PC-3 (cell line): ENCODE measurements at regions not wholly inside any gene's neighbourhood (a gene's known extent, or its start where the extent isn't known, plus 50 kb on each side); places are given as distances from the start of the nearest gene placed in this dataset.
"Not testable (repeated sequence)": the region's sequence is repeated elsewhere in the genome, so short reads cannot be mapped to it uniquely, and the experiment has no call there.

Experiments
- ATAC-seq: fragments of 200-7000 bp; cut with Tn5 transposase; 2 replicates; pipeline ENCODE4 v1.9.1; 2020; ENCODE audit warnings: mild to moderate bottlenecking, moderate library complexity
- BruUV-seq: library from RNA; stranded (reverse); fragments of 400-500 nt; replicated peaks from 2 replicates; lab custom pipeline; 2021; lab: Mats Ljungman, UMichigan
- CTCF ChIA-PET: fragments of 300-600 bp; sonication (Branson Sonifier 250); formaldehyde crosslinking; loops from one replicate; lab custom pipeline; 2022; ENCODE audit warnings: antibody characterized with exemption; lab: Charles Lee
- POLR2A ChIA-PET: fragments of 300-600 bp; sonication (Branson Sonifier 250); formaldehyde crosslinking; loops from one replicate; lab custom pipeline; 2022; ENCODE audit warnings: antibody characterized with exemption; ENCODE audit not compliant: unreplicated experiment; lab: Charles Lee
- DNase-seq: peaks from one replicate; pipeline ENCODE4 v3.0.0-alpha.2; 2015
- H2AFZ ChIP-seq: fragments of 300-600 bp; sonication (generic); 2 replicates; pipeline ENCODE4 v1.6.0; 2016; ENCODE audit warnings: antibody characterized with exemption, low read length
- H3F3A ChIP-seq: fragments of 300-600 bp; sonication (generic); one replicate; pipeline ENCODE4 v1.6.0; 2017; ENCODE audit warnings: antibody characterized with exemption, low read length, control low read depth, mild to moderate bottlenecking; ENCODE audit not compliant: unreplicated experiment
- H3K27ac ChIP-seq: fragments of 300-600 bp; sonication (generic); 2 replicates; pipeline ENCODE4 v1.5.1; 2016; ENCODE audit warnings: mild to moderate bottlenecking, low read length
- H3K27me3 ChIP-seq: fragments of 300-600 bp; sonication (generic); 2 replicates; pipeline ENCODE4 v1.6.1; 2016; ENCODE audit warnings: low read length, mixed read lengths
- H3K36me3 ChIP-seq: fragments of 300-600 bp; sonication (generic); 2 replicates; pipeline ENCODE4 v1.6.1; 2016; ENCODE audit warnings: low read depth, mixed run types, low read length, mixed read lengths
- H3K4me1 ChIP-seq: fragments of 300-600 bp; sonication (generic); 2 replicates; pipeline ENCODE4 v1.5.1; 2016; ENCODE audit warnings: low read length; ENCODE audit not compliant: insufficient read depth
- H3K4me2 ChIP-seq: fragments of 300-600 bp; sonication (generic); 2 replicates; pipeline ENCODE4 v1.6.0; 2016; ENCODE audit warnings: low read length
- H3K4me3 ChIP-seq: fragments of 300-600 bp; sonication (generic); 2 replicates; pipeline ENCODE4 v1.5.1; 2016; ENCODE audit warnings: mild to moderate bottlenecking, low read length, mixed read lengths
- H3K79me2 ChIP-seq: fragments of 300-600 bp; sonication (generic); 2 replicates; pipeline ENCODE4 v1.6.1; 2017; ENCODE audit warnings: low read length, mixed read lengths
- H3K9ac ChIP-seq: fragments of 300-600 bp; sonication (generic); 2 replicates; pipeline ENCODE4 v1.6.0; 2016; ENCODE audit warnings: mild to moderate bottlenecking, low read length
- H3K9me2 ChIP-seq: fragments of 300-600 bp; sonication (generic); replicated peaks from 2 replicates; pipeline ENCODE4 v1.6.1; 2016; ENCODE audit warnings: mixed run types, low read length, mixed read lengths
- H3K9me3 ChIP-seq: fragments of 300-600 bp; sonication (generic); 2 replicates; pipeline ENCODE4 v1.6.1; 2016; ENCODE audit warnings: low read length, mixed read lengths
- H4K20me1 ChIP-seq: fragments of 300-600 bp; sonication (generic); 2 replicates; pipeline ENCODE4 v1.6.1; 2016; ENCODE audit warnings: low read length, mixed read lengths
- CTCF ChIP-seq: fragments of 300-600 bp; sonication (generic); conservative IDR thresholded peaks from 2 replicates; pipeline ENCODE4 v1.5.1; 2017; ENCODE audit warnings: antibody characterized with exemption, low read depth, mild to moderate bottlenecking, low read length
- EZH2 ChIP-seq: fragments of 300-600 bp; sonication (generic); IDR thresholded peaks from one replicate; pipeline ENCODE4 v1.6.1; 2017; ENCODE audit warnings: antibody characterized with exemption, mild to moderate bottlenecking, low read length; ENCODE audit not compliant: unreplicated experiment
- EZH2phosphoT487 ChIP-seq: fragments of 300-600 bp; sonication (generic); IDR thresholded peaks from 2 replicates; pipeline ENCODE4 v1.6.1; 2018; ENCODE audit warnings: mild to moderate bottlenecking, antibody characterized with exemption, low read length, borderline replicate concordance
- intact Hi-C: fragments of 100-400 bp; cut with micrococcal nuclease; formaldehyde crosslinking; loops from 2 replicates; pipeline ENCODE4 v1.9.0; 2023

GRCh38 chr3:145911016-145911415, 250.0 kb downstream of the PLOD2 start:
- DNase-seq, result no peak
- Histone ChIP-seq H3K27ac (no peak overlapping the region), H2AFZ (no peak overlapping the region), H4K20me1 (no peaks in the 10 kb centered on the region), H3K4me2 (no peak overlapping the region), H3F3A (no peaks in the 10 kb centered on the region), H3K9ac (no peak overlapping the region), H3K27me3 (no peaks in the 10 kb centered on the region), H3K79me2 (no peaks in the 10 kb centered on the region), H3K36me3 (no peaks in the 10 kb centered on the region), H3K4me1 (no peaks in the 10 kb centered on the region), H3K9me2 (no peaks in the 10 kb centered on the region), H3K4me3 (no peak overlapping the region), H3K9me3 (no peaks in the 10 kb centered on the region)
- intact Hi-C loops, result no loop called here
- no peak for ATAC-seq
- TF ChIP-seq EZH2phosphoT487 (no peak), EZH2 (no peak)
- BruUV-seq, result no TSS peak
- CTCF ChIA-PET, result no interaction called here
- POLR2A ChIA-PET, result no interaction called here

GRCh38 chr3:145915787-145916186, 245.2 kb downstream of the PLOD2 start:
- no peak for DNase-seq
- intact Hi-C loops, result no loop called here
- CTCF ChIA-PET, result interaction anchor here (1.0 kb wide), 1 partner anchor 139 kb away, joined by 3 read pairs; no protein-coding TSS in a partner anchor

GRCh38 chr3:145927736-145928135, 233.2 kb downstream of the PLOD2 start:
- H3K9ac ChIP-seq, H3K4me2 ChIP-seq, H2AFZ ChIP-seq, POLR2A ChIA-PET, ATAC-seq, intact Hi-C loops, H3F3A ChIP-seq, H3K9me2 ChIP-seq, H3K4me1 ChIP-seq, H3K27me3 ChIP-seq, CTCF ChIA-PET, H3K79me2 ChIP-seq, DNase-seq, BruUV-seq, H3K4me3 ChIP-seq, H3K36me3 ChIP-seq, H3K27ac ChIP-seq, H3K9me3 ChIP-seq, H4K20me1 ChIP-seq: not testable (repeated sequence)

More at GRCh38 chr3:145915787-145916186, 245.2 kb downstream of the PLOD2 start:
- TF ChIP-seq EZH2phosphoT487, result no peak
- TF ChIP-seq CTCF, result peak; percentile 25; the same call in 1 of the 2 replicates
- no peak overlapping the region for H3K4me2 ChIP-seq
- H3K9ac ChIP-seq, result no peak overlapping the region
- H4K20me1 ChIP-seq, result no peaks in the 10 kb centered on the region
- H3K9me2 ChIP-seq, result no peaks in the 10 kb centered on the region
- H3K9me3 ChIP-seq, result no peaks in the 10 kb centered on the region
- H3K27ac ChIP-seq, result no peak overlapping the region
- no peaks in the 10 kb centered on the region for H3K79me2 ChIP-seq
- BruUV-seq, result no TSS peak
- H3K4me3 ChIP-seq, result no peak overlapping the region
- ATAC-seq, result no peak; the same call in 1 of the 2 replicates
- no peaks in the 10 kb centered on the region for H3K36me3 ChIP-seq
- no peaks in the 10 kb centered on the region for H3F3A ChIP-seq
- POLR2A ChIA-PET, result no interaction called here
- H2AFZ ChIP-seq, result no peak overlapping the region
- H3K27me3 ChIP-seq, result no peaks in the 10 kb centered on the region
- no peaks in the 10 kb centered on the region for H3K4me1 ChIP-seq

- DNase-seq (no peak), ATAC-seq (no peak)
- H3K27me3 ChIP-seq, result no peaks in the 10 kb centered on the region
- no peaks in the 10 kb centered on the region for H3K9me3 ChIP-seq
- no peaks in the 10 kb centered on the region for H3K4me1 ChIP-seq
- no peak overlapping the region for H2AFZ ChIP-seq
- H3K9me2 ChIP-seq, result no peaks in the 10 kb centered on the region
- no peak overlapping the region for H3K9ac ChIP-seq
- H3K36me3 ChIP-seq, result no peaks in the 10 kb centered on the region
- H3K27ac ChIP-seq, result no peak overlapping the region
- H3K4me2 ChIP-seq, result no peak overlapping the region
- no peaks in the 10 kb centered on the region for H4K20me1 ChIP-seq
- intact Hi-C loops, result no loop called here
- BruUV-seq, result no TSS peak
- ChIA-PET CTCF (no interaction called here), POLR2A (interaction anchor here (0.7 kb wide), 1 partner anchor 44 kb away, joined by 5 read pairs; no protein-coding TSS in a partner anchor)
- H3K79me2 ChIP-seq, result no peaks in the 10 kb centered on the region
- H3F3A ChIP-seq, result no peaks in the 10 kb centered on the region
- TF ChIP-seq EZH2phosphoT487 (no peak), CTCF (no peak), EZH2 (no peak)
- H3K4me3 ChIP-seq, result no peak overlapping the region
These were observed 224.0 kb downstream of the PLOD2 start for GRCh38 chr3:145936971-145937370.
